ENCODE measurements at regions not wholly inside any gene's neighbourhood (a gene's known extent, or its start where the extent isn't known, plus 50 kb on each side); places are given as distances from the start of the nearest gene placed in this dataset.
A peak's percentile ranks its signal among the peaks of the same experiment; 100 is the strongest.

GRCh38 chr19:27887946-27888345 lies 1325.0 kb downstream of the UQCRFS1 start:
- Histone ChIP-seq H3K4me1 (no peaks in the 10 kb centered on the region), H3K36me3 (no peaks in the 10 kb centered on the region), H3K9me3 (no peaks in the 10 kb centered on the region), H3K27me3 (no peaks in the 10 kb centered on the region), H3K4me3 (no peak overlapping the region), H3K27ac (no peak overlapping the region)
- intact Hi-C loops (cut with DNase I) = no loop called here
- peak; percentile 69 to 70 for DNase-seq (ENCODE audit: extremely low spot score in 2 of 2)
- TF ChIP-seq POLR2A (IDR thresholded peaks at IDR 0.05) = no peak
- no peak for TF ChIP-seq POLR2AphosphoS5 (IDR thresholded peaks at IDR 0.05; ENCODE audit: insufficient read depth in 1 of 2, low read depth in 1 of 2)
- no peak for TF ChIP-seq CTCF (IDR thresholded peaks at IDR 0.05)

GRCh38 chr19:27885359-27885758 lies 1327.6 kb downstream of the UQCRFS1 start:
- no peak for TF ChIP-seq POLR2A (IDR thresholded peaks at IDR 0.05)
- no peak for TF ChIP-seq CTCF (IDR thresholded peaks at IDR 0.05)
- TF ChIP-seq POLR2AphosphoS5 (IDR thresholded peaks at IDR 0.05; ENCODE audit: insufficient read depth in 1 of 2, low read depth in 1 of 2) = no peak

GRCh38 chr19:27884376-27884775 lies 1328.6 kb downstream of the UQCRFS1 start:
- TF ChIP-seq CTCF (IDR thresholded peaks at IDR 0.05) (no peak), POLR2AphosphoS5 (IDR thresholded peaks at IDR 0.05; ENCODE audit: insufficient read depth in 1 of 2, low read depth in 1 of 2) (no peak), POLR2A (IDR thresholded peaks at IDR 0.05) (no peak)
- H3K4me3 ChIP-seq = no peak overlapping the region
- no peaks in the 10 kb centered on the region for H3K27me3 ChIP-seq
- H3K27ac ChIP-seq = no peak overlapping the region
- no peaks in the 10 kb centered on the region for H3K4me1 ChIP-seq
- intact Hi-C loops (cut with DNase I) = no loop called here
- DNase-seq (ENCODE audit: extremely low spot score in 2 of 2) = peak in 1 of 2 donors; percentile 6
- H3K9me3 ChIP-seq = no peaks in the 10 kb centered on the region
- H3K36me3 ChIP-seq = no peaks in the 10 kb centered on the region

More at GRCh38 chr19:27885359-27885758, 1327.6 kb downstream of the UQCRFS1 start:
- no peak overlapping the region for H3K27ac ChIP-seq
- H3K27me3 ChIP-seq = no peaks in the 10 kb centered on the region
- H3K9me3 ChIP-seq = no peaks in the 10 kb centered on the region
- DNase-seq (ENCODE audit: extremely low spot score in 2 of 2) = peak; percentile 14 to 37
- H3K4me3 ChIP-seq = no peak overlapping the region
- intact Hi-C loops (cut with DNase I) = no loop called here
- no peaks in the 10 kb centered on the region for H3K36me3 ChIP-seq
- no peaks in the 10 kb centered on the region for H3K4me1 ChIP-seq

GRCh38 chr19:27881213-27881612 lies 1331.7 kb downstream of the UQCRFS1 start:
- Histone ChIP-seq H3K4me1 (no peaks in the 10 kb centered on the region), H3K27me3 (no peaks in the 10 kb centered on the region), H3K36me3 (no peaks in the 10 kb centered on the region), H3K9me3 (no peaks in the 10 kb centered on the region), H3K27ac (no peak overlapping the region), H3K4me3 (no peak overlapping the region)
- peak in 1 of 2 donors; percentile 44 for DNase-seq (ENCODE audit: extremely low spot score in 2 of 2)
- intact Hi-C loops (cut with DNase I) = no loop called here
- TF ChIP-seq POLR2A (IDR thresholded peaks at IDR 0.05) = no peak
- no peak for TF ChIP-seq POLR2AphosphoS5 (IDR thresholded peaks at IDR 0.05; ENCODE audit: insufficient read depth in 1 of 2, low read depth in 1 of 2)
- TF ChIP-seq CTCF (IDR thresholded peaks at IDR 0.05) = no peak

GRCh38 chr19:27876976-27877512 lies 1335.9 kb downstream of the UQCRFS1 start:
- intact Hi-C loops (cut with DNase I) = no loop called here
- H3K4me1 ChIP-seq = no peaks in the 10 kb centered on the region
- TF ChIP-seq POLR2AphosphoS5 (IDR thresholded peaks at IDR 0.05; ENCODE audit: insufficient read depth in 1 of 2, low read depth in 1 of 2) (no peak), POLR2A (IDR thresholded peaks at IDR 0.05) (no peak), CTCF (IDR thresholded peaks at IDR 0.05) (no peak)
- H3K4me3 ChIP-seq = no peak overlapping the region
- no peaks in the 10 kb centered on the region for H3K36me3 ChIP-seq
- DNase-seq (ENCODE audit: extremely low spot score in 2 of 2) = peak in 1 of 2 donors; percentile 54
- no peaks in the 10 kb centered on the region for H3K9me3 ChIP-seq
- no peaks in the 10 kb centered on the region for H3K27me3 ChIP-seq
- no peak overlapping the region for H3K27ac ChIP-seq

Measured in vagina (tissue), 2 donors.